HFF-Myc (cell line): ENCODE measurements at regions not wholly inside any gene's neighbourhood (a gene's known extent, or its start where the extent isn't known, plus 50 kb on each side); places are given as distances from the start of the nearest gene placed in this dataset.

ENCODE experiments used
- DNase-seq: peaks from one replicate; pipeline ENCODE4 v3.0.0-alpha.2; 2011; ENCODE audit warnings: low read depth; ENCODE audit errors: extremely low read depth
- H3K4me3 ChIP-seq: replicated peaks from 2 replicates; pipeline ENCODE4 v1.5.1; 2011; ENCODE audit warnings: low read depth, mild to moderate bottlenecking, control low read depth, low read length
- TF ChIP-seq, protein P1 (sequence below): IDR thresholded peaks from 2 replicates; pipeline ENCODE4 v1.5.1; 2012; ENCODE audit warnings: mild to moderate bottlenecking, low read depth, low read length, control low read depth; ENCODE audit errors: missing control alignments

DNA sequence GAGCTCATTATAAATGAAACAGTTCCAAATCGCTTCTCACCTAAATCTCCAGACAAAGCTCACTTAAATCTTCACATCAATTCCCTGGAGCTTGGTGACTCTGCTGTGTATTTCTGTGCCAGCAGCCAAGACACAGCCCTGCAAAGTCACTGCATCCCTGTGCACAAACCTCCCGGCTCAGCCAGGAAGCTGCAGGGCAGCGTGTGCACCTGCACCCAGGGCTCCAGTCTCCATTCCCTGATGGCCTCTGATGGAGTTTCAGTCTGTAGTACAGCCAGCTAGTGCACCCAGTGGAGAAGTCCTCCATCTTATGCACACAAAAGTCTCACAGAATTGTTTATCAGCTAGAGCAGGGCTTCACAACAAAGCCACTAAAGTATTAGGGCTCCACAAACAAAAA, 51.1 kb upstream of the PRSS58 start:
- H3K4me3 ChIP-seq = no peak overlapping the region
- DNase-seq = no peak
- TF ChIP-seq, protein P1, sequence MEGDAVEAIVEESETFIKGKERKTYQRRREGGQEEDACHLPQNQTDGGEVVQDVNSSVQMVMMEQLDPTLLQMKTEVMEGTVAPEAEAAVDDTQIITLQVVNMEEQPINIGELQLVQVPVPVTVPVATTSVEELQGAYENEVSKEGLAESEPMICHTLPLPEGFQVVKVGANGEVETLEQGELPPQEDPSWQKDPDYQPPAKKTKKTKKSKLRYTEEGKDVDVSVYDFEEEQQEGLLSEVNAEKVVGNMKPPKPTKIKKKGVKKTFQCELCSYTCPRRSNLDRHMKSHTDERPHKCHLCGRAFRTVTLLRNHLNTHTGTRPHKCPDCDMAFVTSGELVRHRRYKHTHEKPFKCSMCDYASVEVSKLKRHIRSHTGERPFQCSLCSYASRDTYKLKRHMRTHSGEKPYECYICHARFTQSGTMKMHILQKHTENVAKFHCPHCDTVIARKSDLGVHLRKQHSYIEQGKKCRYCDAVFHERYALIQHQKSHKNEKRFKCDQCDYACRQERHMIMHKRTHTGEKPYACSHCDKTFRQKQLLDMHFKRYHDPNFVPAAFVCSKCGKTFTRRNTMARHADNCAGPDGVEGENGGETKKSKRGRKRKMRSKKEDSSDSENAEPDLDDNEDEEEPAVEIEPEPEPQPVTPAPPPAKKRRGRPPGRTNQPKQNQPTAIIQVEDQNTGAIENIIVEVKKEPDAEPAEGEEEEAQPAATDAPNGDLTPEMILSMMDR = no peak

GRCh38 chr7:142308326-142308725, 50.5 kb upstream of the PRSS58 start:
- DNase-seq = no peak
- no peak overlapping the region for H3K4me3 ChIP-seq
- TF ChIP-seq, protein P1 = no peak
